Liver (tissue), 8 donors: ENCODE measurements at regions not wholly inside any gene's neighbourhood (a gene's known extent, or its start where the extent isn't known, plus 50 kb on each side); places are given as distances from the start of the nearest gene placed in this dataset.

Experiments
- DNase-seq: peaks from one replicate; pipeline ENCODE4 v3.0.0-alpha.2; 2017; ENCODE audit warnings: low spot score
- H3K27ac ChIP-seq, 2 donors: one replicate each; pipeline ENCODE4 v1.7.0; 2013; ENCODE audit warnings: inconsistent platforms in 2 of 2, low read length in 2 of 2, control low read depth in 1 of 2, low read depth in 1 of 2, mild to moderate bottlenecking in 1 of 2
- H3K27me3 ChIP-seq, 4 donors: one replicate each; pipeline versions ENCODE4 v1.6.1 to v1.7.0; 2013; ENCODE audit warnings: low read length in 3 of 4, inconsistent platforms in 1 of 4, mild to moderate bottlenecking in 1 of 4, moderate library complexity in 1 of 4; ENCODE audit not compliant: control insufficient read depth in 4 of 4, insufficient read depth in 4 of 4
- H3K36me3 ChIP-seq, 4 donors: one replicate each; pipeline versions ENCODE4 v1.6.1 to v1.7.0; 2013; ENCODE audit warnings: low read length in 3 of 4, mild to moderate bottlenecking in 3 of 4, low read depth in 1 of 4, moderate library complexity in 1 of 4; ENCODE audit not compliant: control insufficient read depth in 4 of 4, insufficient read depth in 3 of 4
- H3K4me1 ChIP-seq, 4 donors: one replicate each; pipeline versions ENCODE4 v1.6.1 to v1.7.0; 2013; ENCODE audit warnings: low read length in 3 of 4, mild to moderate bottlenecking in 3 of 4, moderate library complexity in 1 of 4; ENCODE audit not compliant: control insufficient read depth in 4 of 4, insufficient read depth in 4 of 4
- H3K4me3 ChIP-seq, 3 donors: one replicate each; pipeline versions ENCODE4 v1.6.1 to v1.7.0; 2013; ENCODE audit warnings: low read length in 3 of 3, control low read depth in 1 of 3, low read depth in 1 of 3, mild to moderate bottlenecking in 1 of 3
- H3K9ac ChIP-seq, 2 donors: one replicate each; pipeline ENCODE4 v1.7.0; 2013; ENCODE audit warnings: low read length in 2 of 2, mild to moderate bottlenecking in 2 of 2, moderate library complexity in 2 of 2, control low read depth in 1 of 2, low read depth in 1 of 2
- H3K9me3 ChIP-seq, 4 donors: one replicate each; pipeline versions ENCODE4 v1.6.1 to v1.7.0; 2013; ENCODE audit warnings: low read length in 3 of 4; ENCODE audit not compliant: control insufficient read depth in 4 of 4
- ATF3 ChIP-seq: IDR thresholded peaks from 2 replicates; pipeline ENCODE4 v1.6.1; 2016; ENCODE audit warnings: antibody characterized with exemption
- CTCF ChIP-seq: fragments of 150-350 bp; IDR thresholded peaks from 2 replicates; pipeline ENCODE4 v1.5.1; 2017; ENCODE audit warnings: improper control_type of control experiment, low read depth, low read length; ENCODE audit not compliant: missing input control
- EGR1 ChIP-seq, 2 donors: IDR thresholded peaks; 2 replicates each; pipeline ENCODE4 v1.6.1; 2016 to 2018; ENCODE audit warnings: antibody characterized with exemption in 2 of 2, low read depth in 2 of 2
- FOXA1 ChIP-seq: IDR thresholded peaks from 2 replicates; pipeline ENCODE4 v1.6.1; 2016; ENCODE audit warnings: antibody characterized with exemption
- FOXA2 ChIP-seq: IDR thresholded peaks from 2 replicates; pipeline ENCODE4 v1.6.1; 2016; ENCODE audit warnings: antibody characterized with exemption
- GABPA ChIP-seq, 2 donors: IDR thresholded peaks in 1 of 2; conservative IDR thresholded peaks in 1 of 2; 2 replicates each; pipeline ENCODE4 v1.6.1; 2016; ENCODE audit warnings: antibody characterized with exemption in 2 of 2, mild to moderate bottlenecking in 1 of 2, moderate library complexity in 1 of 2
- HNF4A ChIP-seq, 2 donors: conservative IDR thresholded peaks; 2 replicates each; pipeline ENCODE4 v1.6.1; 2016; ENCODE audit warnings: antibody characterized with exemption in 2 of 2, mild to moderate bottlenecking in 2 of 2
- HNF4G ChIP-seq: IDR thresholded peaks from 2 replicates; pipeline ENCODE4 v1.6.1; 2016; ENCODE audit warnings: antibody characterized with exemption
- JUND ChIP-seq, 2 donors: IDR thresholded peaks; 2 replicates each; pipeline ENCODE4 v1.6.1; 2016; ENCODE audit warnings: antibody characterized with exemption in 2 of 2
- MAX ChIP-seq: IDR thresholded peaks from 2 replicates; pipeline ENCODE4 v1.6.1; 2016; ENCODE audit warnings: antibody characterized with exemption
- NR2F2 ChIP-seq: IDR thresholded peaks from 2 replicates; pipeline ENCODE4 v1.6.1; 2016; ENCODE audit warnings: antibody characterized with exemption
- RAD21 ChIP-seq, 2 donors: IDR thresholded peaks; 2 replicates each; pipeline ENCODE4 v1.6.1; 2016; ENCODE audit warnings: antibody characterized with exemption in 2 of 2, mild to moderate bottlenecking in 2 of 2
- RXRA ChIP-seq, 2 donors: IDR thresholded peaks; 2 replicates each; pipeline ENCODE4 v1.6.1; 2017 to 2018; ENCODE audit warnings: antibody characterized with exemption in 2 of 2, mild to moderate bottlenecking in 1 of 2
- SP1 ChIP-seq: IDR thresholded peaks from 2 replicates; pipeline ENCODE4 v1.6.1; 2018; ENCODE audit warnings: antibody characterized with exemption, mild to moderate bottlenecking
- TAF1 ChIP-seq: conservative IDR thresholded peaks from 2 replicates; pipeline ENCODE4 v1.6.1; 2016; ENCODE audit warnings: antibody characterized with exemption, mild to moderate bottlenecking
- YY1 ChIP-seq: IDR thresholded peaks from 2 replicates; pipeline ENCODE4 v1.6.1; 2016; ENCODE audit warnings: antibody characterized with exemption, mild to moderate bottlenecking
- ZBTB33 ChIP-seq: IDR thresholded peaks from 2 replicates; pipeline ENCODE4 v1.6.1; 2016; ENCODE audit warnings: antibody characterized with exemption
- WGBS: extraction: QIAGEN DNeasy Blood & Tissue Kit; methylation state at CpG from one replicate; pipeline ENCODE4 v1.1.7; 2013; 5-methylcytosine and 5-hydroxymethylcytosine counted together
- TF ChIP-seq, protein P1 (sequence below): IDR thresholded peaks from 2 replicates; pipeline ENCODE4 v1.6.1; 2016; ENCODE audit warnings: antibody characterized with exemption, mild to moderate bottlenecking
- donor health status: healthy.
- donor health status: healthy.
- donor health status: healthy.
- donor health status: healthy.
- donor health status: healthy.

GRCh38 chr22:27424319-27424718 is 377.2 kb downstream of the MN1 start:
- Histone ChIP-seq H3K27me3 (no peaks in the 10 kb centered on the region), H3K36me3 (no peaks in the 10 kb centered on the region), H3K27ac (no peak overlapping the region), H3K4me1 (peaks cover 0 to 9% (median 8%) of the 10 kb centered on the region in 4 donors), H3K4me3 (no peak overlapping the region), H3K9me3 (peaks cover 0 to 3% (median 1%) of the 10 kb centered on the region in 4 donors), H3K9ac (no peak overlapping the region)
- no peak for TF ChIP-seq SP1
- no peak for TF ChIP-seq MAX
- TF ChIP-seq ZBTB33, result no peak
- TF ChIP-seq HNF4A (conservative IDR thresholded peaks at IDR 0.05), result no peak
- no peak for TF ChIP-seq FOXA1
- TF ChIP-seq, protein P1, sequence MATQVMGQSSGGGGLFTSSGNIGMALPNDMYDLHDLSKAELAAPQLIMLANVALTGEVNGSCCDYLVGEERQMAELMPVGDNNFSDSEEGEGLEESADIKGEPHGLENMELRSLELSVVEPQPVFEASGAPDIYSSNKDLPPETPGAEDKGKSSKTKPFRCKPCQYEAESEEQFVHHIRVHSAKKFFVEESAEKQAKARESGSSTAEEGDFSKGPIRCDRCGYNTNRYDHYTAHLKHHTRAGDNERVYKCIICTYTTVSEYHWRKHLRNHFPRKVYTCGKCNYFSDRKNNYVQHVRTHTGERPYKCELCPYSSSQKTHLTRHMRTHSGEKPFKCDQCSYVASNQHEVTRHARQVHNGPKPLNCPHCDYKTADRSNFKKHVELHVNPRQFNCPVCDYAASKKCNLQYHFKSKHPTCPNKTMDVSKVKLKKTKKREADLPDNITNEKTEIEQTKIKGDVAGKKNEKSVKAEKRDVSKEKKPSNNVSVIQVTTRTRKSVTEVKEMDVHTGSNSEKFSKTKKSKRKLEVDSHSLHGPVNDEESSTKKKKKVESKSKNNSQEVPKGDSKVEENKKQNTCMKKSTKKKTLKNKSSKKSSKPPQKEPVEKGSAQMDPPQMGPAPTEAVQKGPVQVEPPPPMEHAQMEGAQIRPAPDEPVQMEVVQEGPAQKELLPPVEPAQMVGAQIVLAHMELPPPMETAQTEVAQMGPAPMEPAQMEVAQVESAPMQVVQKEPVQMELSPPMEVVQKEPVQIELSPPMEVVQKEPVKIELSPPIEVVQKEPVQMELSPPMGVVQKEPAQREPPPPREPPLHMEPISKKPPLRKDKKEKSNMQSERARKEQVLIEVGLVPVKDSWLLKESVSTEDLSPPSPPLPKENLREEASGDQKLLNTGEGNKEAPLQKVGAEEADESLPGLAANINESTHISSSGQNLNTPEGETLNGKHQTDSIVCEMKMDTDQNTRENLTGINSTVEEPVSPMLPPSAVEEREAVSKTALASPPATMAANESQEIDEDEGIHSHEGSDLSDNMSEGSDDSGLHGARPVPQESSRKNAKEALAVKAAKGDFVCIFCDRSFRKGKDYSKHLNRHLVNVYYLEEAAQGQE, result no peak
- no peak for TF ChIP-seq EGR1 (IDR thresholded peaks at IDR 0.05; ENCODE audit: low read depth in 2 of 2)
- no peak for TF ChIP-seq ATF3
- no peak for TF ChIP-seq HNF4G
- TF ChIP-seq GABPA (IDR thresholded peaks at IDR 0.05 in 1 of 2, conservative IDR thresholded peaks at IDR 0.05 in 1 of 2), result no peak
- no peak for TF ChIP-seq YY1
- TF ChIP-seq FOXA2, result no peak
- TF ChIP-seq RXRA (IDR thresholded peaks at IDR 0.05), result no peak
- TF ChIP-seq TAF1, result no peak
- TF ChIP-seq JUND (IDR thresholded peaks at IDR 0.05), result no peak
- no peak for TF ChIP-seq CTCF
- no peak for TF ChIP-seq NR2F2
- no peak for TF ChIP-seq RAD21 (IDR thresholded peaks at IDR 0.05)
- DNase-seq, result no peak

DNA sequence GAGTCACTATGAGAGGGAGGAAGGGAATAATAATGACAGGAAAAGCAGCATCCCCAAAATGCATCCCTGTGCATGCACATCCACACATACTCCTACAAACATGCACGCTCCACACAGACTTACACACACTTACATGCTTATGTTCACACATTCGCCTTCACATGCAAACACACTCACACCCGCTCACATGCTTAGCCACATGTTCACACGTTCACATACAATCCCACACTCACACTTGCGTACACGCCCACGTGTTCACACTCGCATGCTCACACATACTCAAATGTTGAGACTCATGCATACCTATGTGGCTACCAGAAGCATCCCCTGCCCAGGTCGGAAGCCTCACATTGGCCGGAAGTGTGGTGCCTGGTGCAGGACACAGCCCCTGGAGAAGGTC is 372.1 kb downstream of the MN1 start:
- TF ChIP-seq NR2F2, result no peak
- no peak for TF ChIP-seq HNF4A (conservative IDR thresholded peaks at IDR 0.05)
- TF ChIP-seq YY1, result no peak
- Histone ChIP-seq H3K27me3 (no peaks in the 10 kb centered on the region), H3K4me3 (no peak overlapping the region), H3K36me3 (no peaks in the 10 kb centered on the region), H3K9me3 (peaks cover 0 to 3% (median 1%) of the 10 kb centered on the region in 4 donors), H3K4me1 (peaks cover 0 to 8% (median 3%) of the 10 kb centered on the region in 4 donors), H3K27ac (no peak overlapping the region), H3K9ac (no peak overlapping the region)
- WGBS, result 90% methylated on average over 10 of the region's 10 CpGs
- no peak for DNase-seq
